ENCODE measurements at regions not wholly inside any gene's neighbourhood (a gene's known extent, or its start where the extent isn't known, plus 50 kb on each side); places are given as distances from the start of the nearest gene placed in this dataset.

DNA sequence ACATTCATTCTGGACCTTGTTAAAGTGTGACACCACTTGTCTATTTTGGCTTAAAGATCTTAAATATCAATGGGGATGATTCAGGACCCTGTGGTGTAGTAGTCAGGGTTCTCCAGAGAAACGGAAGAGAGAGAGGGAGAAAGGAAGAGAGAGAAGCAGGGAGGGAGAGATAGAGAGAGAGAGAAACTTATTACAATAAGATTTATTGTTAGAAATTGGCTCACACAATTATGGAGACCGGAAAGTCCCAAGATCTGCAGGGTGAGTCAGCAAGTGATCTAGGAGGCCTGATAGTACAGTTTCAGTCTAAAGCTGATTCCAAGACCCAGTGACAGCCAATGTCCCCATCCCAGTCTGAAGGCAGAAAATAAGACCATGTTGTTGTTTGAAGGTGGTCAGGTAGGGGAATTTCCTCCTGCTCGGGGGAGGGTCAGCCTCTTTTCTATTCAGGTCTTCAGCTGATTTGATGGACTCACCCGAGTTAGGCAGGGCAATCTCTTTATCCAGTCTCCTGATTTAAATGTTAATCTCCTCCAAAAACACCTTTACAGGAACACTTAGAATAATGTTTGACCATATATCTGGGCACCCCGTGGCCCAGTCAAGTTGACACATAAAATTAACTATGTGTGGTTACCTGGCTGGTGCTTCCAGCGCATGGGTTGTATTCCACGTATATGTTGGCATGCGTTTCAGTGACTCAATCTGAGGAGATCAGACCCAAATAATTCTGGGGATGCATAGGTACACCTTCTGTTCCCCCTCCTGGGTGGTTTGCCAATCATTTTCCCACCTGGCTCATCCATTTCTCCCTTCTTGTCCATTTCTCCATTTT lies 1350.5 kb downstream of the TBC1D22A start (continued):
- TF ChIP-seq, protein P1, sequence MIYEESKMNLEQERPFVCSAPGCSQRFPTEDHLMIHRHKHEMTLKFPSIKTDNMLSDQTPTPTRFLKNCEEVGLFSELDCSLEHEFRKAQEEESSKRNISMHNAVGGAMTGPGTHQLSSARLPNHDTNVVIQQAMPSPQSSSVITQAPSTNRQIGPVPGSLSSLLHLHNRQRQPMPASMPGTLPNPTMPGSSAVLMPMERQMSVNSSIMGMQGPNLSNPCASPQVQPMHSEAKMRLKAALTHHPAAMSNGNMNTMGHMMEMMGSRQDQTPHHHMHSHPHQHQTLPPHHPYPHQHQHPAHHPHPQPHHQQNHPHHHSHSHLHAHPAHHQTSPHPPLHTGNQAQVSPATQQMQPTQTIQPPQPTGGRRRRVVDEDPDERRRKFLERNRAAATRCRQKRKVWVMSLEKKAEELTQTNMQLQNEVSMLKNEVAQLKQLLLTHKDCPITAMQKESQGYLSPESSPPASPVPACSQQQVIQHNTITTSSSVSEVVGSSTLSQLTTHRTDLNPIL (CRISPR knock-in tag; IDR thresholded peaks at IDR 0.05; ENCODE audit: low read depth) = no peak
- TF ChIP-seq, protein P2, sequence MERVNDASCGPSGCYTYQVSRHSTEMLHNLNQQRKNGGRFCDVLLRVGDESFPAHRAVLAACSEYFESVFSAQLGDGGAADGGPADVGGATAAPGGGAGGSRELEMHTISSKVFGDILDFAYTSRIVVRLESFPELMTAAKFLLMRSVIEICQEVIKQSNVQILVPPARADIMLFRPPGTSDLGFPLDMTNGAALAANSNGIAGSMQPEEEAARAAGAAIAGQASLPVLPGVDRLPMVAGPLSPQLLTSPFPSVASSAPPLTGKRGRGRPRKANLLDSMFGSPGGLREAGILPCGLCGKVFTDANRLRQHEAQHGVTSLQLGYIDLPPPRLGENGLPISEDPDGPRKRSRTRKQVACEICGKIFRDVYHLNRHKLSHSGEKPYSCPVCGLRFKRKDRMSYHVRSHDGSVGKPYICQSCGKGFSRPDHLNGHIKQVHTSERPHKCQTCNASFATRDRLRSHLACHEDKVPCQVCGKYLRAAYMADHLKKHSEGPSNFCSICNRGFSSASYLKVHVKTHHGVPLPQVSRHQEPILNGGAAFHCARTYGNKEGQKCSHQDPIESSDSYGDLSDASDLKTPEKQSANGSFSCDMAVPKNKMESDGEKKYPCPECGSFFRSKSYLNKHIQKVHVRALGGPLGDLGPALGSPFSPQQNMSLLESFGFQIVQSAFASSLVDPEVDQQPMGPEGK (CRISPR knock-in tag; IDR thresholded peaks at IDR 0.05; ENCODE audit: borderline replicate concordance) = no peak
- no peak for TF ChIP-seq ZNF8 (CRISPR knock-in tag; IDR thresholded peaks at IDR 0.05)
- TF ChIP-seq TOX (CRISPR knock-in tag; IDR thresholded peaks at IDR 0.05; ENCODE audit: borderline replicate concordance) = no peak
- TF ChIP-seq OSR1 (CRISPR knock-in tag; IDR thresholded peaks at IDR 0.05) = no peak

DNA sequence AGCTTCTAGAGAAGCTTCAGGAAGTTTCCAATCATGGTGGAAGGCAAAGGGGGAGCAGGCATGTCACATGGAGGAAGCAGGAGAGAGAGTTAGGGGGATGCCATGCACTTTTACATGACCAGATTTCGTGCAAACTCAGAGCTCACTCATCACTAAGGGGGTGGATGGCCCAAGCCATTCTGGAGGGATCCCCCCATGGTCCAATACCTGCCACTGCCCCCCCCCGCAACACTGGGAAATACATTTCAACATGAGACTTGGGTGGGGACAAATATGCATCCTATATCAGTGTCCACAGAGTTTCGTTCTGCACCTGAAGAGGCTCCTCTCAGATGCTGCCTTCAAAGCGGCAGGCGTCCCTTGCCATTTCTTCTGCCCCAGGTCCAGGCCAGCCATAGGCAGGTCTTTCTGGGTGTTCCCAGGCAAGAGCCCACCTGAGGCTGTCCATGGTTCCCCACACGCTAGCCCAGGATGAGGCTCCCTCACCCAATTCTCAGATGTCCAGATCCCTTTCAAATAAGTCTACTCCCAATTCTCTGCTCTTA lies 1344.3 kb downstream of the TBC1D22A start:
- no peak for ATAC-seq
- TF ChIP-seq, protein P3, sequence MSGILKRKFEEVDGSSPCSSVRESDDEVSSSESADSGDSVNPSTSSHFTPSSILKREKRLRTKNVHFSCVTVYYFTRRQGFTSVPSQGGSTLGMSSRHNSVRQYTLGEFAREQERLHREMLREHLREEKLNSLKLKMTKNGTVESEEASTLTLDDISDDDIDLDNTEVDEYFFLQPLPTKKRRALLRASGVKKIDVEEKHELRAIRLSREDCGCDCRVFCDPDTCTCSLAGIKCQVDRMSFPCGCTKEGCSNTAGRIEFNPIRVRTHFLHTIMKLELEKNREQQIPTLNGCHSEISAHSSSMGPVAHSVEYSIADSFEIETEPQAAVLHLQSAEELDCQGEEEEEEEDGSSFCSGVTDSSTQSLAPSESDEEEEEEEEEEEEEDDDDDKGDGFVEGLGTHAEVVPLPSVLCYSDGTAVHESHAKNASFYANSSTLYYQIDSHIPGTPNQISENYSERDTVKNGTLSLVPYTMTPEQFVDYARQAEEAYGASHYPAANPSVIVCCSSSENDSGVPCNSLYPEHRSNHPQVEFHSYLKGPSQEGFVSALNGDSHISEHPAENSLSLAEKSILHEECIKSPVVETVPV (CRISPR knock-in tag; IDR thresholded peaks at IDR 0.05) = no peak
- TF ChIP-seq SNAI2 (CRISPR knock-in tag; IDR thresholded peaks at IDR 0.05) (no peak), TCF4 (CRISPR knock-in tag; IDR thresholded peaks at IDR 0.05; ENCODE audit: borderline replicate concordance) (no peak), ZNF565 (CRISPR knock-in tag; conservative IDR thresholded peaks at IDR 0.05; ENCODE audit: low read depth) (no peak), ZNF70 (CRISPR knock-in tag; IDR thresholded peaks at IDR 0.05) (no peak), GLIS3 (CRISPR knock-in tag; IDR thresholded peaks at IDR 0.05) (no peak), ESRRG (CRISPR knock-in tag; IDR thresholded peaks at IDR 0.05) (no peak), TOX (CRISPR knock-in tag; IDR thresholded peaks at IDR 0.05; ENCODE audit: borderline replicate concordance) (no peak), ZC3H10 (CRISPR knock-in tag; IDR thresholded peaks at IDR 0.05) (no peak), ARNTL (CRISPR knock-in tag; IDR thresholded peaks at IDR 0.05; ENCODE audit: borderline replicate concordance, low read depth) (no peak), CSDC2 (CRISPR knock-in tag; IDR thresholded peaks at IDR 0.05) (no peak), RARB (CRISPR knock-in tag; IDR thresholded peaks at IDR 0.05) (no peak), BACH2 (CRISPR knock-in tag; IDR thresholded peaks at IDR 0.05; ENCODE audit: borderline replicate concordance) (no peak)
- TF ChIP-seq, protein P4, sequence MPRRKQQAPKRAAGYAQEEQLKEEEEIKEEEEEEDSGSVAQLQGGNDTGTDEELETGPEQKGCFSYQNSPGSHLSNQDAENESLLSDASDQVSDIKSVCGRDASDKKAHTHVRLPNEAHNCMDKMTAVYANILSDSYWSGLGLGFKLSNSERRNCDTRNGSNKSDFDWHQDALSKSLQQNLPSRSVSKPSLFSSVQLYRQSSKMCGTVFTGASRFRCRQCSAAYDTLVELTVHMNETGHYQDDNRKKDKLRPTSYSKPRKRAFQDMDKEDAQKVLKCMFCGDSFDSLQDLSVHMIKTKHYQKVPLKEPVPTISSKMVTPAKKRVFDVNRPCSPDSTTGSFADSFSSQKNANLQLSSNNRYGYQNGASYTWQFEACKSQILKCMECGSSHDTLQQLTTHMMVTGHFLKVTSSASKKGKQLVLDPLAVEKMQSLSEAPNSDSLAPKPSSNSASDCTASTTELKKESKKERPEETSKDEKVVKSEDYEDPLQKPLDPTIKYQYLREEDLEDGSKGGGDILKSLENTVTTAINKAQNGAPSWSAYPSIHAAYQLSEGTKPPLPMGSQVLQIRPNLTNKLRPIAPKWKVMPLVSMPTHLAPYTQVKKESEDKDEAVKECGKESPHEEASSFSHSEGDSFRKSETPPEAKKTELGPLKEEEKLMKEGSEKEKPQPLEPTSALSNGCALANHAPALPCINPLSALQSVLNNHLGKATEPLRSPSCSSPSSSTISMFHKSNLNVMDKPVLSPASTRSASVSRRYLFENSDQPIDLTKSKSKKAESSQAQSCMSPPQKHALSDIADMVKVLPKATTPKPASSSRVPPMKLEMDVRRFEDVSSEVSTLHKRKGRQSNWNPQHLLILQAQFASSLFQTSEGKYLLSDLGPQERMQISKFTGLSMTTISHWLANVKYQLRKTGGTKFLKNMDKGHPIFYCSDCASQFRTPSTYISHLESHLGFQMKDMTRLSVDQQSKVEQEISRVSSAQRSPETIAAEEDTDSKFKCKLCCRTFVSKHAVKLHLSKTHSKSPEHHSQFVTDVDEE (CRISPR knock-in tag; IDR thresholded peaks at IDR 0.05) = no peak

DNA sequence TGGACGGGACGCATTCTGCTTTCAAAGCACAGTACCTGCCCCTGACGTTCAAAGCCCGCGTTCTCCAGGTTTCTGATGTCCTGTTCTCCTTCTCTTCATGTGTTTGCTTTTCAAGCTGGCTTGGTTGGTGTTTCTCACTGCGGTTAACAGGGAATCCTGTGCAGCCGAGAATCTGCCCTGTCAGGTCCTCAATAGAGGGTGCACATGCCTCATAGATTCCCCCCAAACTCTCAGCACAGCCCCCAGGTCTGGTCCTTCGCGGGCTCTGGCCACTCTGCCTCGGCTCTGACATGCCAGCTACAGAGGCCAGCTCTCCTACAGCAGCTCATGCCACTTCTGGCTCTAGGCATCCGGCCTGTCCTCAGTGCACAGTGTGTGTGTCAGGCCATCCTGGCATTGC lies 1343.8 kb downstream of the TBC1D22A start:
- ATAC-seq = no peak
- no peak for TF ChIP-seq TOX (CRISPR knock-in tag; IDR thresholded peaks at IDR 0.05; ENCODE audit: borderline replicate concordance)
- TF ChIP-seq CSDC2 (CRISPR knock-in tag; IDR thresholded peaks at IDR 0.05) = no peak
- no peak for TF ChIP-seq ZFP3 (CRISPR knock-in tag; IDR thresholded peaks at IDR 0.05)
- no peak for TF ChIP-seq ISL1 (CRISPR knock-in tag; IDR thresholded peaks at IDR 0.05)
- TF ChIP-seq, protein P1 (CRISPR knock-in tag; IDR thresholded peaks at IDR 0.05; ENCODE audit: low read depth) = no peak
- TF ChIP-seq ZC3H10 (CRISPR knock-in tag; IDR thresholded peaks at IDR 0.05) = no peak
- TF ChIP-seq RARB (CRISPR knock-in tag; IDR thresholded peaks at IDR 0.05) = no peak
- TF ChIP-seq, protein P5, sequence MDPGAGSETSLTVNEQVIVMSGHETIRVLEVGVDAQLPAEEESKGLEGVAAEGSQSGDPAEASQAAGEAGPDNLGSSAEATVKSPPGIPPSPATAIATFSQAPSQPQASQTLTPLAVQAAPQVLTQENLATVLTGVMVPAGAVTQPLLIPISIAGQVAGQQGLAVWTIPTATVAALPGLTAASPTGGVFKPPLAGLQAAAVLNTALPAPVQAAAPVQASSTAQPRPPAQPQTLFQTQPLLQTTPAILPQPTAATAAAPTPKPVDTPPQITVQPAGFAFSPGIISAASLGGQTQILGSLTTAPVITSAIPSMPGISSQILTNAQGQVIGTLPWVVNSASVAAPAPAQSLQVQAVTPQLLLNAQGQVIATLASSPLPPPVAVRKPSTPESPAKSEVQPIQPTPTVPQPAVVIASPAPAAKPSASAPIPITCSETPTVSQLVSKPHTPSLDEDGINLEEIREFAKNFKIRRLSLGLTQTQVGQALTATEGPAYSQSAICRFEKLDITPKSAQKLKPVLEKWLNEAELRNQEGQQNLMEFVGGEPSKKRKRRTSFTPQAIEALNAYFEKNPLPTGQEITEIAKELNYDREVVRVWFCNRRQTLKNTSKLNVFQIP (CRISPR knock-in tag; IDR thresholded peaks at IDR 0.05; ENCODE audit: borderline replicate concordance, low read depth) = no peak
- TF ChIP-seq ESRRG (CRISPR knock-in tag; IDR thresholded peaks at IDR 0.05) = no peak
- TF ChIP-seq BACH2 (CRISPR knock-in tag; IDR thresholded peaks at IDR 0.05; ENCODE audit: borderline replicate concordance) = no peak
- TF ChIP-seq, protein P2 (CRISPR knock-in tag; IDR thresholded peaks at IDR 0.05; ENCODE audit: borderline replicate concordance) = no peak
- no peak for TF ChIP-seq ZFP30 (CRISPR knock-in tag; IDR thresholded peaks at IDR 0.05)
- TF ChIP-seq ZNF565 (CRISPR knock-in tag; conservative IDR thresholded peaks at IDR 0.05; ENCODE audit: low read depth) = no peak

Measured in SK-N-SH treated with all-trans-retinoic acid at 6 μM for 48 hours (cell line).